Epithelial cell of proximal tubule (primary cell): ENCODE measurements at regions not wholly inside any gene's neighbourhood (a gene's known extent, or its start where the extent isn't known, plus 50 kb on each side); places are given as distances from the start of the nearest gene placed in this dataset.
A peak's percentile ranks its signal among the peaks of the same experiment; 100 is the strongest.

Experiments used
- DNase-seq: peaks from one replicate; pipeline ENCODE4 v3.0.0-alpha.2; 2011; ENCODE audit warnings: low read depth
- H3K4me3 ChIP-seq: 2 replicates; pipeline ENCODE4 v1.5.1; 2011; ENCODE audit warnings: low read depth, mild to moderate bottlenecking, low read length
- TF ChIP-seq, protein P1 (sequence below): conservative IDR thresholded peaks from 2 replicates; pipeline ENCODE4 v1.5.1; 2012; ENCODE audit warnings: low read depth, mild to moderate bottlenecking, low read length

DNA sequence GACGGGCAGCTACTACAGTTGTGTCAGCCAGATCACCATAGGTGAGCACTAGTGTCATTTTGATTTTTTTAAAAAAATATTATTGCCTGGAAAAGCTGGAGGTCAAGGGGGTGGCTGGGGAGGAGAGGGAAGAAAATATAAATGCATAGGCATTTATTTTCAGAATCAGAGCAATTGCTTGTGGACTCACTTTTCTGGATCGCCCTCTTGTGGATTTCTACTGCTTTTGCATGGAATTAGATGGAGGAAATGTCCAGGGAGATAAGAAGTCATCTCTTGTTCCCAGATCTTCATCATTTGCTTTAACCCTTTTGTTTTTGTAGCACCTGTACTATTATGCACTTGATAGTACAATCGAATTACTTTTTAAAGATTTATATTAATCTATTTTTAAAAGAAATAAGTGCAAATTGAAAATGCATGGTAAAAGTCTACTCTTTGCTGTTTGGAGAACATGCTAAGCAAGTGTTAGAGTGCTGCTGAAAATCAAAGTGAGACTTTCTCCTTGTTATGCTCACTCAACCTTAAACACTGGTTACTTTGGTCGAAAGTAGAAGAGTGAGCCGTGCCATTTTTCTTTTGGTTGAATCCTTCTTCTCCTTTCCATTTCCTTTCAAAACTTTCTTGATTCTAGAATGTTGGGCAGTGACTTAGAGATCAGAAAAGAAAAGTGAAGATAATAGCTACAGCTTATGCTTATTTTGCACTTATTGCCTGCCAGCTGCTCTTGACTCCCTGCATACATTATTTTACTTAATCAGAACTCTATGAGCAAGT lies 60.6 kb upstream of the ANO4 start:
- DNase-seq, result no peak
- TF ChIP-seq, protein P1, sequence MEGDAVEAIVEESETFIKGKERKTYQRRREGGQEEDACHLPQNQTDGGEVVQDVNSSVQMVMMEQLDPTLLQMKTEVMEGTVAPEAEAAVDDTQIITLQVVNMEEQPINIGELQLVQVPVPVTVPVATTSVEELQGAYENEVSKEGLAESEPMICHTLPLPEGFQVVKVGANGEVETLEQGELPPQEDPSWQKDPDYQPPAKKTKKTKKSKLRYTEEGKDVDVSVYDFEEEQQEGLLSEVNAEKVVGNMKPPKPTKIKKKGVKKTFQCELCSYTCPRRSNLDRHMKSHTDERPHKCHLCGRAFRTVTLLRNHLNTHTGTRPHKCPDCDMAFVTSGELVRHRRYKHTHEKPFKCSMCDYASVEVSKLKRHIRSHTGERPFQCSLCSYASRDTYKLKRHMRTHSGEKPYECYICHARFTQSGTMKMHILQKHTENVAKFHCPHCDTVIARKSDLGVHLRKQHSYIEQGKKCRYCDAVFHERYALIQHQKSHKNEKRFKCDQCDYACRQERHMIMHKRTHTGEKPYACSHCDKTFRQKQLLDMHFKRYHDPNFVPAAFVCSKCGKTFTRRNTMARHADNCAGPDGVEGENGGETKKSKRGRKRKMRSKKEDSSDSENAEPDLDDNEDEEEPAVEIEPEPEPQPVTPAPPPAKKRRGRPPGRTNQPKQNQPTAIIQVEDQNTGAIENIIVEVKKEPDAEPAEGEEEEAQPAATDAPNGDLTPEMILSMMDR, result peak; percentile 77
- H3K4me3 ChIP-seq, result no peak overlapping the region

DNA sequence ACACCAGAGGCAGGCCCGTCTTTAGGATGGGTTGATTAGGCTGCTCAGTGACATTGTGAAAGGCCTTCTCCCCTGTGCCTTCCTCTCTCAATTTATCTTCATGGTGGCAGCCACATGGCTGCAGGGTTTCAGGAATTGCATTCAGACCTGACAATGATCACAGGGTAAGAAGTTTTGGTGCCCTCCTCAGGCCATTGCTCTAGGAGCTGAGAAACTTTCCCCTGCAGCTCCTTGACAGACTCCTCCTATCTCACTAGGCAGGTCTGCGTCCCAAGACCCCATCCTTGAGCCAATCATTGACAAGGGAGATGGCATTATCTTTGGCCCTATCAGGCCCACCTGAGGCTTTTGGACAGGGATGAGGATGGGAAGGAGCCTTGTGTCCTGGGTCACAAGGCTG lies 57.4 kb upstream of the ANO4 start:
- no peak overlapping the region for H3K4me3 ChIP-seq
- DNase-seq, result no peak
- TF ChIP-seq, protein P1, result no peak

DNA sequence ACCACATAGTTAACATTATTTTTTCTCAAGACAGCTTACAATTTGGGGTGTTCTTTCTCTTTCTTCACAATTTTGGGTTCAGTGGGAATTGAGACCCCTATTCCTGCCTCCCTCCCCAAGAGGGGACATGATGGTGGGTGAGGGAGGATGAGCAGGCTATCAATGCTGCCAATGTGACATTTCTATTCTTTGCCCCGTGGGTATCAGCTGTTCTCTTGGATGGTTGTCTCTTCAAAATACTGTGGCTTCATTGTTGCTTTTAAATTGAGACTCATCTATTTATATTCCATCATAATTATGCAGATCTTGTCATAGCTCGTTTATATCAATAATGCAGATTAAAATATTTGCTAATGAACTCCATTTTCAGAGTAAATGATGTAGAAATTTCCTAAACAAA lies 56.5 kb upstream of the ANO4 start:
- no peak overlapping the region for H3K4me3 ChIP-seq
- DNase-seq, result no peak
- TF ChIP-seq, protein P1, result no peak

DNA sequence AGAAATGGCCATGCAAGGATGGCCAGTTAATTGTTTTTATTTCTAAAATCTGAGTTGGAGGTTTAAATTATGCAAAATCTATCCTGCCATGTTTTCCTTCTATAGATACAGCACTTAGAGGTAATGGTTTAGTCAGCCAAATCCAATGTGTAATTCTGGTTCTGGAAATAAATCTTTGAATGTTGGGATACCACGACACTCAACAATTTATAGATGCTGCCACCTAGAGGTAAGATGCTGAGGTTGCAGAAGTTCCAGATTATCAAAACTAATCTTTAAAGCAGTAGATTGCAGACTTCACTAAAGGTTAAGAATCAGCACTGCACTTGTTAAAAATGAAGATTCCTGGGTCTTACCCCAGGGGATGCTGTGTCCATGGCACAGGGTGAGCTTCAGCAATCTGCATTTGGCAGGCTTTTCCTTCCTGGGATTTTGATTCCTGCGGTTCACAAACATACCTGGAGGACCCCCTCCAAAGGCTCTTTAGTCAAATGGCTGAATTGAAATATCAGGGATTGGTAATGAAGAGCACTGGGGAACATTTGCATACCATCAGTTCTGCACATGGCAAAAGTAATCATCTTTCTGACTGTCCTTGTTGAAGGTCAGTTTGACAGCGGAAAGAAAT lies 53.4 kb upstream of the ANO4 start:
- no peak for DNase-seq
- TF ChIP-seq, protein P1, result peak; percentile 75
- no peak overlapping the region for H3K4me3 ChIP-seq

DNA sequence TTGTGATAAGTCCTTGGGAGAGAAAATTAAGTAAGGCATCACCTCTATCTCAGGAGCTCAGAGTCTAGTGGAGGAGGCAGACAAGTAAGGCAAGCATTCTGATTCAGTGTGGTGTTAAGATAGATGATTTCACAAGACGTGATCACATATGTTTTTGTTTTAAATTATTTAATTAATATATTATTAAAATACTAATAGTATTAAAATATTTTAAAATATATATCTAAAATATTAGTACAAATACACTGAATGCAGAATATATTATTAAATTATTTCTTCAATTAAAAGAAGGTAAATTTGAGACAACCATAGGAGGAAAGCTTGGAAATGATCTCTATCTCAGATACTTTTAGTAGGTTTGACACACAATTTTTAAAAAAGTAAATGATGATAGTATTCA lies 51.5 kb upstream of the ANO4 start:
- no peak overlapping the region for H3K4me3 ChIP-seq
- DNase-seq, result no peak
- TF ChIP-seq, protein P1, result no peak
